DMS 273 (cell line): ENCODE measurements at regions not wholly inside any gene's neighbourhood (a gene's known extent, or its start where the extent isn't known, plus 50 kb on each side); places are given as distances from the start of the nearest gene placed in this dataset.
"Not testable (repeated sequence)": the region's sequence is repeated elsewhere in the genome, so short reads cannot be mapped to it uniquely, and the experiment has no call there.

Experiments
- DNase-seq: peaks from one replicate; lab custom pipeline; 2025; ENCODE audit not compliant: unreplicated experiment; lab: John Stamatoyannopoulos, UW

- DNase-seq = peak; percentile 21
These were observed 159.5 kb upstream of the MAFB start for GRCh38 chr20:40848526-40848925.

DNA sequence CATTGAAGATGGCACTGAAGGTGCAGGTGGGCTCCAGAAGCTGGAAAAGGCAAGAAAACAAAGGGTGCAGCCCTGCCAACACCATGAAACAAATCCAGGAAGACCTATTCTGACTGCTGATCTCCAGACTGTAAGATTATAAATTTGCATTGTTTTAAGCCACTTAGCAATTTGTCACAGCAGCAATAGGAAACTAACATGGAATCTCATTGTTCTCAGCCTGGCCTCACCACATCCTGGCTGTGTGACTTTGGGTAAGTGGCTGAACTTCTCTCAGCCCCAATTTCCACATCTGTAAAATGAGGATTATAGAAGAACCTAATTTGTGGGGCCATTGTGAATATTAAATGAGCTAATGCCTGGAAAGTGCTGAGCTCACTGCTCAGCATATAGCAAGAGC, 160.4 kb upstream of the MAFB start:
- no peak for DNase-seq

DNA sequence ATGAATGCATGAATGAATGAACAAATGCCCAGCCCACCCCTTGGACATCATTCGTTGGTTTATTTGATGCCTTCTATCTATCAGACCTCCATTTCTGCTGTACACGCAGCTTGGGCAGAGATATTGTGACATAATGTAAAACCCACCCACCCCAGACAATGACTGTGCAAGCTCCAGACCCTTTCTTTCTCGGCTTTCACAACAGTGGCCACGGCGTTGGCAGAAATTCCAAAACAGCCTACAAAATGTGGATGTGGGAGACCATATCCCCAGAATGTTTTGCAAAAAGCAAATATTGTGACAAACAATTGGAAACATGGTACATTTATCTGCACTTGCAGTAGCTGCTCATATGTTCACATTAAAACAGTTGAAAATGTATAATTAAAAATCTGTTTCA, 162.0 kb upstream of the MAFB start:
- DNase-seq = no peak

GRCh38 chr20:40855269-40855668, 166.2 kb upstream of the MAFB start:
- DNase-seq = no peak

DNA sequence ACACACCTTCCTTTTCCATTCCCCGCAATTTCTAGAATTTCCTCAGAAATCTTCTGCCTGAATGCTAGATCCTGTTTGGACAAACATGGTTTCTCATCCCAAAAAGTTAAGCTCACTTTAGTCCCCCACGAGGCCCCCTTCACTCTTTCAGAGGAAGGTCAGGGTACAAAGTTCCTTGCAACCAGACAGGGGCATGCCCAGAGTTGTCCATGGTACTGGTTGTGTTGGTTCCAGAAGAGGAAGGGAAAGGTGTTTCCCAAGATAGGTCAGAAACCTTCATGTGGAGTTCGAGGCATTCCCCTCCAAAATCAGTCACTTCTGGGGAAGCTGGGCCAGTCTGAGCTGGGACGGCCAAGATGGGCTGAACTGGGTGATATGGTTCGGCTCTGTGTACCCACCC, 167.6 kb upstream of the MAFB start:
- DNase-seq = no peak

- no peak for DNase-seq
These were observed 168.1 kb upstream of the TOP1 start for GRCh38 chr20:40860487-40860902.

GRCh38 chr20:40861427-40862008, 167.1 kb upstream of the TOP1 start:
- DNase-seq = no peak

DNA sequence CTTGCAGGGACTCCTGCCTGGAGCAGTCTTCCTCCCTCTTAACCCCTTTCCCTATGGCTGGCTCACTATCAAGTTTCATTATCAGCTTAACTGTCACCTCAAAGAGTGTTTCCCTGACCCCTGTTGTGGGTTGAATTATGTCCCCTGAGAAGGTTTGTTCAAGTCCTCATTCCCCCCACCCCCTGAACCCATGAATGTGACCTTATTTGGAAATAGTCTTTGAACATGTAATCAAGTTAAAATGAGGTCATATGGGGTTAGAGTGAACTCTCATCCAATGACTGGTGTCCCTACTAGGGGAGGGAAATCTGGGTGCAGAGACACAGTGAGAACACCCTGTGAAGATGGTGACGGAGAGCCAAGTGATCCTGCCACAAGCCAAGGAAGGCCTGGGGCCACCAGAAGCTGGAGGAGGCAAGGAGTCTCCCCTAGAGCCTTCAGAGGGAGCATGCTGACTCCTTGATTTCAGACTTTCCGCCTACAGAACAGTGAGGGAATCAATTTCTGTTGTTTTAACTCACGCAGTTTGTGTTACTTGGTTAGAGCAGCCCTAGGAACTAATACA, 165.2 kb upstream of the TOP1 start:
- DNase-seq = no peak

GRCh38 chr20:40864470-40864869, 164.2 kb upstream of the TOP1 start:
- DNase-seq = no peak

GRCh38 chr20:40865095-40865494, 163.5 kb upstream of the TOP1 start:
- DNase-seq = no peak

GRCh38 chr20:40866056-40866455, 162.6 kb upstream of the TOP1 start:
- no peak for DNase-seq

DNA sequence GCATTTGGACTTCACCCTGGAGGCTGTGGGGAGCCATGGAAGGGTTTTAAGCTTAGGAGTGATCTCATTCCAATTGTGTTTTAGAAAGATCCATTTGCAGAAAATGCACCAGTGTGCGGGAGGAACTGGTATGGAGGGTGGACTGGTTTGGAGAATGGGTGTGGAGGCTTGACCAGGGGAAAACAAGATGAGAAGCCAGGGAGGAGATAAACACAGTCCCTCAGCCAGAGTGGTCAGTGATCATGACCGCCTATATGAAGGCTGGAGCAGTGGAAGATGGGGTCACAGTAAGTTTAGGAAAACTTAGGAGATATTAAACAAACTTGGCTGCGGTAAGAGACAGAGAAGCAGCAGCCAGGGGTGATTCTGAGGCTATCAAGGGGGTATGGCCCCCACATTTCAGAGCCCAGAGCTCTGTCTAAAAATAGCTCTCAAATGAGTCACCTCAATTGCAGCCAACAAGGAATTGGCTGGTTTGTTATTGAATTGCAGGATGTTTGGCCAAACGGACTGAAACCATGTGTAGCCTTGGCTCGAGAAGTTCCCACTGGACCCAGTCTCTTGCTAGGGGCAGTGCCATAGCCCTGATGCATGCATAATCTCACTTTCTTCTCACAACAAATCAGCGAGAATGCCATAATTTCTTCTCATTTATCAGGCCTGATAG, 159.9 kb upstream of the TOP1 start:
- DNase-seq = no peak

- DNase-seq = no peak
These were observed 159.1 kb upstream of the TOP1 start for GRCh38 chr20:40869218-40870147.

DNA sequence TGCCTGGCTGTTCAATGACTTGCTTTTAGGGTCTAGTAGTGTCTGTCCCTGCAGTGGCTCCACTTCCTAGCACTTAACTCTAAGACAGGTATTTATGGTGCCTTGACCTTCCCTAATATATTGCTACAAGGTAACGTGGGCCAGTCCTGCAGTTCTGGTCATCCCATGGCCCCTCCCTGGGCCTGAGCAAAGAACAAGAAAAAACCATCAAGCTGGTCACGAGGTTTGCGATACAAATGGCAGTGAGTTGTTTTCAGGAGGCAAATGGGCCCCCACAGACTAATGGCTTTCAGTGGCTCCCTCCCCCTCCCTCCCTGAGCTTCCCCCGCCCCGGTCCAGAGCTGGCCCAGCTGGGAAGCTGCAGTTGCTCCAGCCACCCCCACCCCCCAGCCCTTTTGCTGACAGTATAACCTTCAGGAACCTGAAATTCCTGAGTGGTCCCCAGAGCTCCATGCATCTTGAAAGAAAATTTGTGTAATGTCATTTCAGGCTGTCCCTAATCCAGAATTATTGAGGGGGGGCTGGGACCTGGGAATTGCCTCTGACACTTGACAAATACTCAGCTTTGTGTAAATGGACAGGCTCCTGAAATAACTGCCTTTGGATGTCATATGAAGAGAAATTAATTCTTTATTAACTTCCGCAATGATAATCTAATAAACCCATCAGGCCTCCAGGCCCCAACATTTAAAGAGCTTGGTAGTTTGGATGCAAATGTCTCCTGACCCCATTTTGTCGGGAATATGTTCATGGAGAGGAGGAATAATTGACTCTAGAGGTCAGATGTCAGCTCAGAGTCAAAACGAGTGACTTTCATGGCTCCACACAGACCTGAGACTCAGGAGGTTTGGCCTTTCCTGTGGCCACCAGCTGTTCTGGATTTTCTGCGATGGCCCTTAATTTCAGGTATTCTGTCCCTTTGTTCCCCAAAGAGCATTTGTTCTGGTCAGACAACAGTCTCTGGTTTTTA, 153.2 kb upstream of the TOP1 start:
- DNase-seq = no peak

- DNase-seq = not testable (repeated sequence)
These were observed 150.5 kb upstream of the TOP1 start for GRCh38 chr20:40878099-40878498.

- DNase-seq = peak; percentile 11
These were observed 148.4 kb upstream of the TOP1 start for GRCh38 chr20:40880063-40880728.

DNA sequence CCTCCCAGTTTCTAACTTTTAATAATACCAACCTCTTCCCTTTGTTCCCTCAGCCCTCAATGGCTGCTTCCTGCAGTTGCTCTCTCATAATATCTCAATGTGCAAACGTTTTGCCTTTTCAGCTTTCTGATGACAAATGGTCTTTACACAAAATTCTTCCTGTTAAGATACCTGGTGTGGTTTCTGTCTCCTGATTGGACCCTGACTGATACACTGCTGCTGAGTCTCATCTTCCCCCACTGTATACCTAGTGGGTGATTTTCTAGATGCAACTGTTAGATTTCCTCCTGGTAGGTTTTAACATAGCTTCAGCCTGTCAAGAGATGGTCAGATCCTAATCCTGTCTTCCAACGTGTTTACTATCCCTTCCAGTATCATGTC, 147.9 kb upstream of the TOP1 start:
- no peak for DNase-seq

GRCh38 chr20:40882152-40882551, 146.5 kb upstream of the TOP1 start:
- no peak for DNase-seq

- peak; percentile 13 for DNase-seq
These were observed 145.5 kb upstream of the TOP1 start for GRCh38 chr20:40883097-40883496.

DNA sequence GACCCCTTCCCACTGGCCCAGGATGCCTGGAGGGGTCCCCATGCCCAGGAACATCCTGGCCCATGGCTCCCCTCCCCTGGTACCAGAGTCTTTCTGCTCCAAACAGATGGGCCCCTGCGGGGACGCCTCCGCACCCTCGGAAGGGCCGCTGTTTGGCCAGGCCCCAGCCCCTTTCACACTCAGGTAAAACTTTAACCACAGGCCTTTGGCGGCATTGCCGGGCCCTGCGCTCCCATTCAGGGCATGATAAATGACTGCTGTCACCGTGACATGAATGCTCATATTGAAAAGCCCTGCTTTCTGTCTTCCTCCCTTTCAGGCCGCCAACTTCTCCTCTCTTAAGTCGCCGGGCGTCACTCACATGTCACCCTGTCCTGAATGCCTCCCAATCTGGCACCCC, 141.5 kb upstream of the TOP1 start:
- DNase-seq = no peak
